ENCODE measurements at regions not wholly inside any gene's neighbourhood (a gene's known extent, or its start where the extent isn't known, plus 50 kb on each side); places are given as distances from the start of the nearest gene placed in this dataset.

GRCh38 chr3:180092889-180093288, 56.2 kb upstream of the PEX5L start:
- no peak for DNase-seq

- DNase-seq = no peak
Measured at GRCh38 chr3:180093535-180093934, 56.8 kb upstream of the PEX5L start.

GRCh38 chr3:180097626-180098025, 60.9 kb upstream of the PEX5L start:
- no peak for DNase-seq

- no peak for DNase-seq
Measured at GRCh38 chr3:180102134-180102533, 65.4 kb upstream of the PEX5L start.

- DNase-seq = no peak
Measured at GRCh38 chr3:180102604-180103003, 65.9 kb upstream of the PEX5L start.

- no peak for DNase-seq
Measured at GRCh38 chr3:180116203-180116602, 79.5 kb upstream of the PEX5L start.

DNA sequence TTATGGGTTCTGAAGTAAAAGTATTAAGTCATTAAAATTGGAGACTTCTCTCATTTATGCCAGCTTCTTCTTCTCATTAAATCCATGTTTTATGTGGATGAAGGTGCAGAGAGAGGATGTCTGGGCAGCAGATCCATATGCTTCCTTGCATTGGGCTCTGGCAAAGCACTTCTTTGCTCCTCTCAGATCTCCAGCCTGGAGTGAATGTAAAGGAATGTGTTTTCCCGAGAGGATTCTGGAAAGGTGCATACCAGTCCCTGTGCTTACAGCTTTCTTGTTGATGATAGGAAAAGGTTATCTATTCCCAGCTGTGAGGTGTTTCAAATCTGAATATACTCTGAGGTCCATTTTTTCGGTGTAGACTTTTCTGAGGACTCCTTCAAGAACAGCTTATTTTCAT, 79.9 kb upstream of the PEX5L start:
- DNase-seq = no peak

GRCh38 chr3:180117381-180118163, 80.8 kb upstream of the PEX5L start:
- DNase-seq = no peak

DNA sequence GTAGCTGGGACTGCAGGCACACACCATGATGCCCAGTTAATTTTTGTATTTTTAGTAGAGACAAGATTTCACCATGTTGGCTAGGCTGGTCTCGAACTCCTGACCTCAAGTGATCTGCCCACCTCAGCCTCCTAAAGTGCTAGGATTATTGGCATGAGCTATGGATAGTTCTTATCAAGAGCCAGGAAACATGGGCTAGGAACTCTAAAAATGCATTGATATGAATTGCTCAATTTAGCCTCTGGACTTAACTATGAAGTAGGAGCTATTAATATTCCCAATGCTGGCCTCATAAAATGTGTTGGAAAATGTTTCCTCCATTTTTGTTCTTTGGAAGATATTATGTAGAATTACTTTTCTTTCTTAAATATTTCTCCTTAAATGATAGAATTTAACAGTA, 82.8 kb upstream of the PEX5L start:
- no peak for DNase-seq

GRCh38 chr3:180123928-180124327, 87.2 kb upstream of the PEX5L start:
- DNase-seq = no peak

DNA sequence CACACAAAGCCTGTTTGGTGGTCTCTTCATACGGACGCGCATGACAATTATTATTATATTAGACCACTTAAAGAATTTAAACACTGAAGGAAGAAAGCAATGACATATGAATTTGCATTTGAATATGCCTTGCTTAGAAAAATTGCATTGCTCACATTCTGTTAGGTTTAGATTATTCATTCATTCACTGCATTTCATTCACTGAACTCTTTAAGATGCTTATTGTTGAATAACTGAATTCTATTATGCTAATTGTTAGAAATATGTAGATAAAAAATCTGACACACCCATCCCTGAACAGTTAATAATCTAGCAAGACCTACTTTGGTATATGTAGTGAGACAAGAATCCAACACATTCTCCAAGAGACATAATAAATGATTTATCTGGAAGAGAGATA, 94.4 kb upstream of the PEX5L start:
- no peak for DNase-seq

GRCh38 chr3:180135101-180135500, 98.4 kb upstream of the PEX5L start:
- no peak for DNase-seq

DNA sequence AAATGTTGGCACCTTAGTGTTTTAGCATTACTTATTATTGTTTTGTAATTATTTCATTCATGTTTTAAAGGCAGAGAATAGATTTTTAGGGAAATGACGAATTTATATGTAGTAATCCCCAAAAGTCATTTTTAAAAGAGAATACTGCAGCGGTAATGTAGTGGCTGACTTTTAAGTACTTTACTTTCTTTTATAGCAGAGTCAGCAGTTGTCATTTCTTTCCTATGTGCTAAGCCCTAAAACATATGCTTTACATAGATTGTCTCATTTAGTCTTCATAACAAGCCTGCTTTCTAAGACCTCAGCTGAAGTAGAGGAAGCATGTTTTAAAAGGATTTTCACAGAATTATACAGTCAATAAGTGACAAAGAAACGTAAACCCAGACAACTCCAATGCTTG, 102.1 kb upstream of the PEX5L start:
- DNase-seq = no peak

- no peak for DNase-seq
Measured at GRCh38 chr3:180142041-180142440, 105.3 kb upstream of the PEX5L start.

- DNase-seq = no peak
Measured at GRCh38 chr3:180142472-180142871, 105.7 kb upstream of the PEX5L start.

DNA sequence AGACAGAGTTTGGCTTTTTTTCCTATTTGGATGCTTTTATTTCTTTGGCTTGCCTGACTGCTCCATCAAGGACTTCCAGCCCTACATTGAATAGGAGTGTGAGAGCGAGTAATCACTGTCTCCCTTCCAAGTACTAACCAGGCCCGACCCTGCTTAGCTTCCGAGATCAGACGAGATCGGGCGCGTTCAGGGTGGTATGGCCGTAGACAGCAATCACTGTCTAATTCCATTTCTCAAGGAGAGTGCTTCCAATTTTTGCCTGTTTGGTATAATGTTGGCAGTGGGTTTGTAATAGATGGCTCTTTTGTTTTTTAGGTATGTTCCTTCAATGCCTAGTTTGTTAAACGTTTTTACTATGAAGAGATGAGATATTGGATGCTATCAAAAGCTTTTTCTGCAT, 125.0 kb upstream of the PEX5L start:
- no peak for DNase-seq

DNA sequence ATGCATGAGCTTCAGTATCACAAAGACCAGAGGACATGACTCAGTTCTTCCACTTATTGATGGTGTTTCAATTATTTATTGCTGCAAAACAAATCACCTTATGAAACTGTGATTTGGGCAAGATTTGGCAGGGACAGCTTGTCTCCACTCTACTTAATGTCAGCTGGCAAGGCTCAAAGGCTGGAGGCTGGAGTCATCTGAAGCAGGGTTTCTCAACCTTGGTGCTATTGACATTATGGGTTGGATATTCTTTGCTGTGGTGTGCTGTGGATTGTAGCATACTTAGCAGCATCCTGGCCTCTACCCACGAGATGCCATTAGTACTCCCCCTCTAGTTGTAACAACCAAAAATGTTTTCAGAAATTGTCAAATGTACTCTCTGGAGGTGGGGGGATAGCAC, 138.8 kb upstream of the PEX5L start:
- no peak for DNase-seq

DNA sequence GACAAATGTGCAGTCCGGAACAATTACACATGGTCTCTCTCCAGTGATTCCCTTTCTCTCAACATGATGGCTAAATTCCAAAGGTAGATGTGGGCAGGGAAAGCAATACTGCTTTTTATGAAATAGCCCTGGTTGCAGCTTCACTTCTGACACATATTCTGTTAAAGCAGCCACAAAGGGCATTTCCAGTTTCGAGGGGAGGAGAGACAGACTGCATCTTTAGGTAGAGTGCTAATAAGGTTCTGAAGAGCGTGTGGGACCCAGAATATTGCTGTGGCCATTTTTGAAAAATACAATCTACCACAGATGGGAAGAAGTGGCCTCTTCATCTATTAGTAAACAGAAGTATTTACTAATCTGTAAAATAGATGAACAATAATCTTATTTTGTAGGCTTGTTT, 139.3 kb upstream of the PEX5L start:
- no peak for DNase-seq

DNA sequence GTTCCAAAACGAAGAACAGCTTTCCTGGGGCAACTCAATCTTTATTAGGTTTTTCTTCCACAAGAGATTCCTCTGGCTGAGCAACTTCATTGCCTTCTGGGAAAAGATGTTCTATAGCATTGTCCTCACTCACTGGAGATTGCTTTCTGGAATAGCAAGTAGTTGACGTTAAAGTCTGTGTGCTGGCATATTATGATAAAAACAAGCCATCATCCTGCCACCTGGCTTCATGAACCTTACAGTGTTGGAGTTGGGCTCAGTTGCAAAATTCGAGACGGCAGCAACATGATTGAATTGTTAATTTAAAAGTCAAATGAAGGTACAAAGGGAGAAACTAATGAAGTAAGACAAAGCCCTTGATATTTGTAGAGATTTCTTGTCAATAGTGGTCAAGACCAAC, 140.5 kb upstream of the PEX5L start:
- DNase-seq = no peak

DNA sequence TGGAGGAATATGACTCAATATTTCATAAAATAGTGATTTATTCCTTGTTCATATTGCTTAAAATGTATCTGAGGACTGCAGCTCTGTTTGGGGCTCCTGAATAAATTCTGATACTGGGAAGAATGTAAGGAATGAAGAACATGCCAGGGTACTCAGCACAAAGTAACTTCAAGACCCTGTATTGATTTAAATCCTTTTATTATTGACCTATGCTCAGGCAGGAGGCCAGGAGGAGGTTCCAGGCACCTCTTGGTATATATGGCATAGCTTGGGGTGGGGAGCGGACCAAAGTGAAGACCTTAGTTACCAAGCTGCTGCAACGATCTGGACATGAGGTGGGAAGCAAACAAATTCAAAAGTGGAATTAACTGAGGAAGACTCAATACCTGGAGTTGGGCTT, 142.8 kb upstream of the PEX5L start:
- no peak for DNase-seq

GRCh38 chr3:180180795-180181194, 144.1 kb upstream of the PEX5L start:
- DNase-seq = no peak

DNA sequence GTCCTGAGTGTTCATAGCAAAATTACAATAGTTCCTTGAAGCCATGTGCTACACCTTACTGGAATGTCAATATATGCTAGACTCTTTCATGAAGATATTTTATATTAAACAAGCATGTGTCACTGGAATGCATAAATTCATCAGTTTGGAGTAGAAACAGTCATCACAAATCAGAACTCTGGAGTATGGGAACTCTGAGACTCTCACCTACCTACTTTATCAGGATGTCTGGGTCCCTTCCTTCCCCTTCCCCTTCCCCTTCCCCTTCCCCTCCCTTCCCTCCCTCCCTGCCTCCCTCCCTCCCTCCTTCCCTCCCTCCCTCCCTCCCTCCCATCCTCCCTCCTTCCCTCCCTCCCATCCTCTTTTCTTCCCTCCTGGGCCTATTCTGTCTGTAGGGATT, 144.7 kb upstream of the PEX5L start:
- DNase-seq = no peak

- no peak for DNase-seq
Measured at GRCh38 chr3:180183346-180183745, 146.6 kb upstream of the PEX5L start.

GRCh38 chr3:180184816-180185215, 148.1 kb upstream of the PEX5L start:
- no peak for DNase-seq

DNA sequence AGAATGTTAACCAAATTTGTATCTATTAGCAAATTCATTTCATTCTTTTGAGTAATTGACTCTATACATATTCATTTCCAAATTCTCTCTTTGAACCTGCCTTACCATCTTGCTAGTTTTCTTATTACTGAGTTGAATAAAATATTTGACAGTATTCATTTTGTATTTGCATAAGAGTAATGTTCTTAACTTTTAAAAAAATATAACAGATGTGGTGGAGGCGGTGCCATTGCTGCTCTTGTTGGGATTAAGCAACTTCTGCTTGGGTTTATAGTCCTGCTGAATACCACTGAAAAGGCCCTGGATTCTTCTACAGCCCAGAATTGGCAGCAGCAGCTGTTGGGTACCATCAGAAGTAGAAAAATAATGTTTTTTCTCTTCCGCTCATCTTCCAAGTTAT, 148.9 kb upstream of the PEX5L start:
- no peak for DNase-seq
